ENCODE measurements at regions not wholly inside any gene's neighbourhood (a gene's known extent, or its start where the extent isn't known, plus 50 kb on each side); places are given as distances from the start of the nearest gene placed in this dataset.

DNA sequence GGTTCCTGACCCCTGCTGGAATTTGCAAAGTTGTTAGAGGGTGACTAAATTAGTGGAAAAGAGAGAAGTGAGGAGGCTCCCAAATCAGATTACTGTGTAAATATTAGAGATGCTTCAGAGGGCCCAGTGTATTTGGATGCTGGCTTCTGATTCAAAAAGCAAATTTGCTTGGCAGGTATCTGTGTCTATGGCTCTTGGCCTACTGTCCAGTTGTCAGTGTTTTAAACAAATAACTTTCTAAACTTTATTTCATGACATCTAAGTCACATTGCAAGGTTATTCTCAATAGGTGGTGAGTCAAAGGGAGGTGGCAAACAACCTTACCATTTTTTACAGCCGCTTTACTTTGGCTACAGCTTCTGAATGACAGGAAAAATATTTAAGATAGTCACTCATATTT lies 720.1 kb downstream of the KCNA4 start:
- TF ChIP-seq CTCF (IDR thresholded peaks at IDR 0.05; ENCODE audit: insufficient read depth, low read length, poor library complexity, severe bottlenecking) (no peak), EZH2phosphoT487 (conservative IDR thresholded peaks at IDR 0.05; ENCODE audit: low read length) (no peak)

All from SU-DHL-6 (cell line).